GM21825 (cell line): ENCODE measurements at regions not wholly inside any gene's neighbourhood (a gene's known extent, or its start where the extent isn't known, plus 50 kb on each side); places are given as distances from the start of the nearest gene placed in this dataset.

Experiments used
- ATAC-seq: cut with Tn5 transposase; IDR thresholded peaks from one replicate; pipeline ENCODE4 v1.9.1; 2021; ENCODE audit warnings: mild to moderate bottlenecking, moderate library complexity; ENCODE audit not compliant: unreplicated experiment

GRCh38 chr16:86052115-86052670, 153.2 kb downstream of the IRF8 start:
- no peak for ATAC-seq

GRCh38 chr16:86052926-86053325, 154.0 kb downstream of the IRF8 start:
- no peak for ATAC-seq

- ATAC-seq, result no peak
These were observed 160.6 kb downstream of the IRF8 start for GRCh38 chr16:86059253-86060171.

- ATAC-seq, result no peak
These were observed 161.7 kb downstream of the IRF8 start for GRCh38 chr16:86060381-86061317.

GRCh38 chr16:86061318-86061695, 162.3 kb downstream of the IRF8 start:
- no peak for ATAC-seq

GRCh38 chr16:86061721-86062120, 162.8 kb downstream of the IRF8 start:
- ATAC-seq, result no peak

- ATAC-seq, result no peak
These were observed 163.5 kb downstream of the IRF8 start for GRCh38 chr16:86062271-86062965.

- ATAC-seq, result no peak
These were observed 164.9 kb downstream of the IRF8 start for GRCh38 chr16:86063760-86064405.

- ATAC-seq, result no peak
These were observed 165.7 kb downstream of the IRF8 start for GRCh38 chr16:86064431-86065250.

GRCh38 chr16:86065711-86066110, 166.7 kb downstream of the IRF8 start:
- no peak for ATAC-seq

- no peak for ATAC-seq
These were observed 167.8 kb downstream of the IRF8 start for GRCh38 chr16:86066811-86067210.

GRCh38 chr16:86067516-86067915, 168.6 kb downstream of the IRF8 start:
- no peak for ATAC-seq

GRCh38 chr16:86067936-86068335, 169.0 kb downstream of the IRF8 start:
- no peak for ATAC-seq

GRCh38 chr16:86068722-86069121, 169.8 kb downstream of the IRF8 start:
- ATAC-seq, result no peak

GRCh38 chr16:86069736-86070298, 170.9 kb downstream of the IRF8 start:
- ATAC-seq, result no peak

GRCh38 chr16:86070484-86070883, 171.5 kb downstream of the IRF8 start:
- ATAC-seq, result no peak

- ATAC-seq, result no peak
These were observed 172.0 kb downstream of the IRF8 start for GRCh38 chr16:86070971-86071370.

- no peak for ATAC-seq
These were observed 172.8 kb downstream of the IRF8 start for GRCh38 chr16:86071611-86072240.
